Activated T-cell treated with anti-CD3 and anti-CD28 coated beads, Interleukin-2, amount 50 U/mL, for 72 hours (primary cell): ENCODE measurements at regions not wholly inside any gene's neighbourhood (a gene's known extent, or its start where the extent isn't known, plus 50 kb on each side); places are given as distances from the start of the nearest gene placed in this dataset.

Experiments used
- ATAC-seq, 2 donors: fragments of 150-1000 bp; cut with Tn5 transposase; replicated peaks in 1 of 2; 2 replicates each; pipeline ENCODE4 v1.10.0; 2021; ENCODE audit warnings: moderate library complexity in 2 of 2, mild to moderate bottlenecking in 1 of 2
- DNase-seq, 2 donors: peaks; one replicate each; pipeline ENCODE4 v3.0.0; 2021 to 2022; ENCODE audit warnings: mixed read lengths in 1 of 2
- H3K27ac Mint-ChIP-seq: one replicate; pipeline ENCODE4 v1.8.0; 2022; ENCODE audit warnings: mild to moderate bottlenecking, moderate library complexity, mixed read lengths
- H3K27me3 Mint-ChIP-seq: one replicate; pipeline ENCODE4 v1.8.0; 2022; ENCODE audit warnings: low read depth, mixed read lengths
- H3K36me3 Mint-ChIP-seq, 2 donors: one replicate each; pipeline ENCODE4 v1.8.0; 2022; ENCODE audit warnings: mixed read lengths in 2 of 2, mild to moderate bottlenecking in 1 of 2; ENCODE audit not compliant: insufficient read depth in 2 of 2
- H3K4me1 Mint-ChIP-seq: one replicate; pipeline ENCODE4 v1.8.0; 2022; ENCODE audit warnings: low read depth, mixed read lengths
- H3K4me3 Mint-ChIP-seq, 2 donors: one replicate each; pipeline ENCODE4 v1.8.0; 2022; ENCODE audit warnings: mild to moderate bottlenecking in 2 of 2, mixed read lengths in 2 of 2, moderate library complexity in 2 of 2
- H3K9me3 Mint-ChIP-seq, 2 donors: one replicate each; pipeline ENCODE4 v1.8.0; 2022; ENCODE audit warnings: mixed read lengths in 2 of 2

GRCh38 chr9:89711866-89712265 is 107.1 kb downstream of the GADD45G start:
- Mint-ChIP-seq H3K36me3 (peaks cover under 1 to 1% of the 10 kb centered on the region in 2 donors), H3K4me1 (peaks cover 22% of the 10 kb centered on the region), H3K4me3 (no peak overlapping the region), H3K27ac (no peak overlapping the region), H3K9me3 (peaks cover 0 to under 1% of the 10 kb centered on the region in 2 donors), H3K27me3 (no peaks in the 10 kb centered on the region)
- DNase-seq (no peak), ATAC-seq (no peak)

GRCh38 chr9:89712283-89712682 is 107.5 kb downstream of the GADD45G start:
- Mint-ChIP-seq H3K4me1 (peaks cover 19% of the 10 kb centered on the region), H3K27ac (no peak overlapping the region), H3K9me3 (peaks cover 0 to 4% of the 10 kb centered on the region in 2 donors), H3K27me3 (no peaks in the 10 kb centered on the region), H3K4me3 (no peak overlapping the region), H3K36me3 (peaks cover 4% of the 10 kb centered on the region in 2 donors)
- no peak for ATAC-seq
- DNase-seq: no peak

GRCh38 chr9:89714321-89714720 is 109.5 kb downstream of the GADD45G start:
- no peak for DNase-seq
- Mint-ChIP-seq H3K4me3 (no peak overlapping the region), H3K27me3 (no peaks in the 10 kb centered on the region), H3K27ac (no peak overlapping the region), H3K9me3 (peaks cover 2 to 4% of the 10 kb centered on the region in 2 donors), H3K4me1 (peaks cover 19% of the 10 kb centered on the region), H3K36me3 (peaks cover 4% of the 10 kb centered on the region in 2 donors)
- ATAC-seq: no peak

GRCh38 chr9:89715318-89715858 is 110.6 kb downstream of the GADD45G start:
- peaks cover 2 to 4% of the 10 kb centered on the region in 2 donors for H3K9me3 Mint-ChIP-seq
- peak overlapping the region in 1 of 2 donors; percentile 4 for H3K4me3 Mint-ChIP-seq
- ATAC-seq: peak; percentile 31 to 78
- peaks cover 4% of the 10 kb centered on the region in 2 donors for H3K36me3 Mint-ChIP-seq
- no peak for DNase-seq
- H3K27me3 Mint-ChIP-seq: no peaks in the 10 kb centered on the region
- H3K27ac Mint-ChIP-seq: no peak overlapping the region
- peaks cover 19% of the 10 kb centered on the region for H3K4me1 Mint-ChIP-seq

- Mint-ChIP-seq H3K4me1 (peaks cover 19% of the 10 kb centered on the region), H3K4me3 (no peak overlapping the region), H3K27me3 (no peaks in the 10 kb centered on the region), H3K36me3 (peaks cover 4% of the 10 kb centered on the region in 2 donors), H3K9me3 (peaks cover 2 to 4% of the 10 kb centered on the region in 2 donors), H3K27ac (no peak overlapping the region)
- no peak for ATAC-seq
- no peak for DNase-seq
Measured at GRCh38 chr9:89715881-89716280, 111.1 kb downstream of the GADD45G start.

GRCh38 chr9:89716559-89716958 is 111.7 kb downstream of the GADD45G start:
- H3K36me3 Mint-ChIP-seq: peaks cover 4% of the 10 kb centered on the region in 2 donors
- peaks cover 19% of the 10 kb centered on the region for H3K4me1 Mint-ChIP-seq
- no peak overlapping the region for H3K27ac Mint-ChIP-seq

GRCh38 chr9:89718176-89718575 is 113.4 kb downstream of the GADD45G start:
- Mint-ChIP-seq H3K27ac (no peak overlapping the region), H3K4me3 (no peak overlapping the region), H3K9me3 (peaks cover 2 to 4% of the 10 kb centered on the region in 2 donors), H3K4me1 (peaks cover 19% of the 10 kb centered on the region), H3K36me3 (peaks cover 4% of the 10 kb centered on the region in 2 donors), H3K27me3 (no peaks in the 10 kb centered on the region)
- DNase-seq (no peak), ATAC-seq (no peak)

More at GRCh38 chr9:89716559-89716958, 111.7 kb downstream of the GADD45G start:
- Mint-ChIP-seq H3K27me3 (no peaks in the 10 kb centered on the region), H3K9me3 (peaks cover 2 to 4% of the 10 kb centered on the region in 2 donors), H3K4me3 (no peak overlapping the region)
- no peak for DNase-seq
- ATAC-seq: no peak

GRCh38 chr9:89718651-89719050 is 113.8 kb downstream of the GADD45G start:
- DNase-seq: no peak
- H3K27me3 Mint-ChIP-seq: no peaks in the 10 kb centered on the region
- H3K4me1 Mint-ChIP-seq: peaks cover 19% of the 10 kb centered on the region
- ATAC-seq: no peak
- no peak overlapping the region for H3K27ac Mint-ChIP-seq
- H3K36me3 Mint-ChIP-seq: peaks cover 4% of the 10 kb centered on the region in 2 donors
- H3K9me3 Mint-ChIP-seq: peaks cover 2 to 4% of the 10 kb centered on the region in 2 donors
- H3K4me3 Mint-ChIP-seq: no peak overlapping the region

GRCh38 chr9:89719202-89719601 is 114.4 kb downstream of the GADD45G start:
- Mint-ChIP-seq H3K27ac (no peak overlapping the region), H3K36me3 (peaks cover 4% of the 10 kb centered on the region in 2 donors)
- no peak for DNase-seq

GRCh38 chr9:89720696-89721175 is 115.9 kb downstream of the GADD45G start:
- no peak overlapping the region for H3K27ac Mint-ChIP-seq
- H3K9me3 Mint-ChIP-seq: peaks cover 2 to 4% of the 10 kb centered on the region in 2 donors
- H3K4me1 Mint-ChIP-seq: peaks cover 4% of the 10 kb centered on the region

More at GRCh38 chr9:89719202-89719601, 114.4 kb downstream of the GADD45G start:
- no peaks in the 10 kb centered on the region for H3K27me3 Mint-ChIP-seq
- ATAC-seq: no peak
- H3K9me3 Mint-ChIP-seq: peaks cover 2 to 4% of the 10 kb centered on the region in 2 donors
- peaks cover 18% of the 10 kb centered on the region for H3K4me1 Mint-ChIP-seq
- no peak overlapping the region for H3K4me3 Mint-ChIP-seq

GRCh38 chr9:89721176-89721700 is 116.4 kb downstream of the GADD45G start:
- DNase-seq (no peak), ATAC-seq (no peak)
- peaks cover 2 to 4% of the 10 kb centered on the region in 2 donors for H3K9me3 Mint-ChIP-seq
- no peak overlapping the region for H3K4me3 Mint-ChIP-seq
- H3K36me3 Mint-ChIP-seq: peaks cover 4% of the 10 kb centered on the region in 2 donors
- H3K27ac Mint-ChIP-seq: no peak overlapping the region
- H3K4me1 Mint-ChIP-seq: no peaks in the 10 kb centered on the region
- no peaks in the 10 kb centered on the region for H3K27me3 Mint-ChIP-seq

More at GRCh38 chr9:89720696-89721175, 115.9 kb downstream of the GADD45G start:
- peaks cover 4% of the 10 kb centered on the region in 2 donors for H3K36me3 Mint-ChIP-seq
- DNase-seq (no peak), ATAC-seq (no peak)
- H3K27me3 Mint-ChIP-seq: no peaks in the 10 kb centered on the region
- H3K4me3 Mint-ChIP-seq: no peak overlapping the region

- peaks cover under 1 to 1% of the 10 kb centered on the region in 2 donors for H3K36me3 Mint-ChIP-seq
- no peak for DNase-seq
- no peak overlapping the region for H3K4me3 Mint-ChIP-seq
- no peak for ATAC-seq
- H3K27me3 Mint-ChIP-seq: no peaks in the 10 kb centered on the region
- H3K27ac Mint-ChIP-seq: no peak overlapping the region
- no peaks in the 10 kb centered on the region for H3K4me1 Mint-ChIP-seq
- peaks cover 1 to 2% of the 10 kb centered on the region in 2 donors for H3K9me3 Mint-ChIP-seq
Measured at GRCh38 chr9:89721971-89722530, 117.2 kb downstream of the GADD45G start.

GRCh38 chr9:89722712-89723111 is 117.9 kb downstream of the GADD45G start:
- no peak for DNase-seq
- Mint-ChIP-seq H3K27me3 (no peaks in the 10 kb centered on the region), H3K27ac (no peak overlapping the region), H3K4me3 (no peak overlapping the region), H3K4me1 (no peaks in the 10 kb centered on the region), H3K36me3 (no peaks in the 10 kb centered on the region), H3K9me3 (peaks cover 0 to 2% of the 10 kb centered on the region in 2 donors)
- no peak for ATAC-seq
